Activated CD8-positive, alpha-beta T cell treated with anti-CD3 and anti-CD28 coated beads for 36 hours (primary cell): ENCODE measurements at regions not wholly inside any gene's neighbourhood (a gene's known extent, or its start where the extent isn't known, plus 50 kb on each side); places are given as distances from the start of the nearest gene placed in this dataset.

Source experiments
- ATAC-seq: fragments of 200-7000 bp; cut with Tn5 transposase; one replicate; pipeline ENCODE4 v1.10.0; 2021; ENCODE audit warnings: mild to moderate bottlenecking, moderate library complexity
- CTCF ChIA-PET: fragments of 350-600 bp; sonication (Branson Sonifier 250); formaldehyde crosslinking; loops from one replicate; lab custom pipeline; 2021; ENCODE audit warnings: antibody characterized with exemption; lab: Charles Lee
- POLR2A ChIA-PET: fragments of 350-600 bp; sonication (Branson Sonifier 250); formaldehyde crosslinking; loops from one replicate; lab custom pipeline; 2021; ENCODE audit warnings: antibody characterized with exemption; lab: Charles Lee
- DNase-seq: peaks from one replicate; pipeline ENCODE4 v3.0.0-alpha.2; 2020
- H3K27ac Mint-ChIP-seq: one replicate; pipeline ENCODE4 v1.8.0; 2021; ENCODE audit warnings: mild to moderate bottlenecking, mixed read lengths
- H3K27me3 Mint-ChIP-seq: one replicate; pipeline ENCODE4 v1.8.0; 2021; ENCODE audit warnings: mixed read lengths
- H3K36me3 Mint-ChIP-seq: one replicate; pipeline ENCODE4 v1.8.0; 2021; ENCODE audit warnings: low read depth, mixed read lengths
- H3K4me1 Mint-ChIP-seq: one replicate; pipeline ENCODE4 v1.8.0; 2021; ENCODE audit warnings: low read depth, mixed read lengths
- H3K4me3 Mint-ChIP-seq: one replicate; pipeline ENCODE4 v1.8.0; 2021; ENCODE audit warnings: mild to moderate bottlenecking, moderate library complexity, mixed read lengths
- H3K9me3 Mint-ChIP-seq: one replicate; pipeline ENCODE4 v1.8.0; 2021; ENCODE audit warnings: mixed read lengths
- intact Hi-C: fragments of 100-400 bp; cut with micrococcal nuclease; formaldehyde crosslinking; loops from one replicate; pipeline ENCODE4 v1.10.0; 2022
- TF ChIP-seq, protein P1 (sequence below): fragments of 200-600 bp; IDR thresholded peaks from one replicate; pipeline ENCODE4 v1.8.0; 2022; ENCODE audit warnings: antibody characterized with exemption, mild to moderate bottlenecking

- ChIA-PET POLR2A (no interaction called here), CTCF (no interaction called here)
- intact Hi-C loops = no loop called here
- ATAC-seq (no peak), DNase-seq (no peak)
- TF ChIP-seq, protein P1, sequence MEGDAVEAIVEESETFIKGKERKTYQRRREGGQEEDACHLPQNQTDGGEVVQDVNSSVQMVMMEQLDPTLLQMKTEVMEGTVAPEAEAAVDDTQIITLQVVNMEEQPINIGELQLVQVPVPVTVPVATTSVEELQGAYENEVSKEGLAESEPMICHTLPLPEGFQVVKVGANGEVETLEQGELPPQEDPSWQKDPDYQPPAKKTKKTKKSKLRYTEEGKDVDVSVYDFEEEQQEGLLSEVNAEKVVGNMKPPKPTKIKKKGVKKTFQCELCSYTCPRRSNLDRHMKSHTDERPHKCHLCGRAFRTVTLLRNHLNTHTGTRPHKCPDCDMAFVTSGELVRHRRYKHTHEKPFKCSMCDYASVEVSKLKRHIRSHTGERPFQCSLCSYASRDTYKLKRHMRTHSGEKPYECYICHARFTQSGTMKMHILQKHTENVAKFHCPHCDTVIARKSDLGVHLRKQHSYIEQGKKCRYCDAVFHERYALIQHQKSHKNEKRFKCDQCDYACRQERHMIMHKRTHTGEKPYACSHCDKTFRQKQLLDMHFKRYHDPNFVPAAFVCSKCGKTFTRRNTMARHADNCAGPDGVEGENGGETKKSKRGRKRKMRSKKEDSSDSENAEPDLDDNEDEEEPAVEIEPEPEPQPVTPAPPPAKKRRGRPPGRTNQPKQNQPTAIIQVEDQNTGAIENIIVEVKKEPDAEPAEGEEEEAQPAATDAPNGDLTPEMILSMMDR = no peak
- Mint-ChIP-seq H3K4me1 (no peaks in the 10 kb centered on the region), H3K4me3 (no peak overlapping the region), H3K36me3 (no peaks in the 10 kb centered on the region), H3K9me3 (peaks cover 14% of the 10 kb centered on the region), H3K27me3 (peaks cover 6% of the 10 kb centered on the region), H3K27ac (no peak overlapping the region)
These were observed 126.3 kb upstream of the SALL3 start for GRCh38 chr18:78853341-78853740.

GRCh38 chr18:78855188-78855587 lies 124.4 kb upstream of the SALL3 start:
- ChIA-PET POLR2A (no interaction called here), CTCF (no interaction called here)
- ATAC-seq = no peak
- Mint-ChIP-seq H3K9me3 (peaks cover 11% of the 10 kb centered on the region), H3K36me3 (no peaks in the 10 kb centered on the region), H3K4me3 (no peak overlapping the region), H3K27me3 (peaks cover 1% of the 10 kb centered on the region), H3K27ac (no peak overlapping the region), H3K4me1 (no peaks in the 10 kb centered on the region)
- DNase-seq = no peak
- intact Hi-C loops = no loop called here
- TF ChIP-seq, protein P1 = no peak

- Mint-ChIP-seq H3K36me3 (no peaks in the 10 kb centered on the region), H3K9me3 (peaks cover 3% of the 10 kb centered on the region), H3K4me3 (no peak overlapping the region), H3K27ac (no peak overlapping the region), H3K27me3 (peaks cover 1% of the 10 kb centered on the region), H3K4me1 (no peaks in the 10 kb centered on the region)
- ChIA-PET POLR2A (no interaction called here), CTCF (no interaction called here)
- DNase-seq = no peak
- TF ChIP-seq, protein P1 = no peak
- intact Hi-C loops = no loop called here
- no peak for ATAC-seq
These were observed 122.9 kb upstream of the SALL3 start for GRCh38 chr18:78856569-78857313.

GRCh38 chr18:78857314-78858150 lies 122.1 kb upstream of the SALL3 start:
- POLR2A ChIA-PET = no interaction called here
- ATAC-seq (no peak), DNase-seq (no peak)
- H3K4me1 Mint-ChIP-seq = no peaks in the 10 kb centered on the region
- TF ChIP-seq, protein P1 = no peak
- intact Hi-C loops = no loop called here
- H3K36me3 Mint-ChIP-seq = no peaks in the 10 kb centered on the region
- H3K9me3 Mint-ChIP-seq = no peaks in the 10 kb centered on the region
- no peak overlapping the region for H3K4me3 Mint-ChIP-seq
- CTCF ChIA-PET = no interaction called here
- peaks cover 1% of the 10 kb centered on the region for H3K27me3 Mint-ChIP-seq
- no peak overlapping the region for H3K27ac Mint-ChIP-seq

DNA sequence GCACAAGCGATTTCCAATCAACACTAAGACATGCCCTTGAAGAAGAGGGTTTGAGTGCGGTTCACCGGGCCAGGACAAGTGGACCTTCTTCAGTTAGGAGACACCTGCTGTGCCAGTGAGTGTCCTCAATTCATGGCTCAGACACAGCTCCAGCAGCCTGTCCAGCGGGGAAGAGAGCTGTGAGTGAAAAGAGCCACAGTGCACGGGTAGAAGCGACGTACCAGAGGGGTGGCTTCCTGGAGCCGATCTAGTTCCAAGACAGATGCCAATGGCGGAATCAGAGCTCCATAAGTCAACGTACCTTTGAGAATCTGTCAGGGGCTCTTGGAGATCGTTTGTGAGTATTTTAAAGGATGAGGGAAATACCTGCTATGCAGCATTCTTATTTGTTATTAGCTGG lies 119.9 kb upstream of the SALL3 start:
- H3K27ac Mint-ChIP-seq = no peak overlapping the region
- intact Hi-C loops = no loop called here
- H3K4me3 Mint-ChIP-seq = no peak overlapping the region
- H3K9me3 Mint-ChIP-seq = no peaks in the 10 kb centered on the region
- H3K4me1 Mint-ChIP-seq = no peaks in the 10 kb centered on the region
- POLR2A ChIA-PET = no interaction called here
- DNase-seq = no peak
- TF ChIP-seq, protein P1 = no peak
- CTCF ChIA-PET = interaction anchor here (1.2 kb wide), 1 partner anchor 960 kb away, joined by 3 read pairs; no protein-coding TSS in a partner anchor
- H3K36me3 Mint-ChIP-seq = no peaks in the 10 kb centered on the region
- H3K27me3 Mint-ChIP-seq = peaks cover 3% of the 10 kb centered on the region
- ATAC-seq = no peak
